GM19025 (cell line): ENCODE measurements at regions not wholly inside any gene's neighbourhood (a gene's known extent, or its start where the extent isn't known, plus 50 kb on each side); places are given as distances from the start of the nearest gene placed in this dataset.
"Not testable (repeated sequence)": the region's sequence is repeated elsewhere in the genome, so short reads cannot be mapped to it uniquely, and the experiment has no call there.

Experiments
- ATAC-seq: cut with Tn5 transposase; IDR thresholded peaks from one replicate; pipeline ENCODE4 v1.9.1; 2021; ENCODE audit warnings: mild to moderate bottlenecking, low read depth, moderate library complexity; ENCODE audit not compliant: unreplicated experiment

DNA sequence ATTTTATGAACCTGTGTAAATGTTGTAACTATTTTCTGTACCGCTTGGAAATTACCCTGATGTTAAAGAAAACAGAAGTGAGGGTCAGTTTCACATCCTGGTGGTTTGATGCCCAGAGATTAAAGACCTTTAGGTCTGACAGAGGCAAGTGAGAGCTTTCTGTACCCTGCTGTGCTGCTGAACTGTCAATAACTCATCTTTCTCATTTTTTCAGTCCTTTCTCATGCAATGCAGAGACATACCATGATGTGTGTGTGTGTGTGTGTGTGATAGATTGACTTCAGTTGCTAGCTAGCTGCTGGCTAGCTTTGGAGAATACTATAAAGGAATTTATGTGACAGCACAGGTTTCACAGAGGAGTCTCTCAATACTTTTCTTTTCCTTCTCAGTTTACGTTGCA is 2025.6 kb upstream of the LRRTM1 start:
- ATAC-seq = no peak

GRCh38 chr2:82326180-82326767 is 2021.7 kb upstream of the LRRTM1 start:
- not testable (repeated sequence) for ATAC-seq

DNA sequence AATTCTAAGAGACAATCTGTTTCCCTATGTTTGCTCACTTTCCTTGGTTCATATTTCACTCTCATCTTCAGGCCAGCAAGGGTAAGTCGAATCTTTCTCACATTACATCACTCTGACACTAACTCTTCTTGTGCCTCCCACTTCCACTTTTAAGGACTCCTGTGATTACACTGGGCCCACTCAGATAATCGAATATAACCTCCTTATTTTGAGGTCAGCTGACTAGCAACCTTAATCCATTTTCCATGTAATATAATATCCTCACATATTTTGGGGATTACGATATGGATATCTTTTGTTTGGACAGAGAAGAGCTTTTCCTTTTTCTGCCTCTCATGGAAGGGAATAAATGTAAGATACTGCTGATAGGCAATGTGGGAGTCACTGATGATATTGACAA is 2015.7 kb upstream of the LRRTM1 start:
- ATAC-seq = no peak

DNA sequence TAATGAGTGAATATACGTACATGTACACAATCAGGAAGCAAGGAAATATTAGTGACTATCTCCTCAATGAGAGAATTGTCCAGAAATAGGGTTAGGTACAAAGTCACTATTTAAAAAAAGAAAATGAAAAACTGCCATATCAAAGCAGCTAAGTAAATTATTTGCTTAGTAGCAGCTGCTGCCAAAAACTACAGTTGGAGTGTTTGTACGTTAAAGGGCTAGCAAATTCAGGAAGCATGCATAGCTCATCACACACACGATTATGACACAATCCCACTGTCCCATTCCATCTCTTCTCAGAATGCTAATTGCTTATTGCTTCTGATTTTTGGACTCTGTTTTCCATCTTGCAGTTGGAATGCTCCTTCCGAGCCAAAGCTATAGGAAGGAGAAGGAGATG is 2012.5 kb upstream of the LRRTM1 start:
- ATAC-seq = no peak

DNA sequence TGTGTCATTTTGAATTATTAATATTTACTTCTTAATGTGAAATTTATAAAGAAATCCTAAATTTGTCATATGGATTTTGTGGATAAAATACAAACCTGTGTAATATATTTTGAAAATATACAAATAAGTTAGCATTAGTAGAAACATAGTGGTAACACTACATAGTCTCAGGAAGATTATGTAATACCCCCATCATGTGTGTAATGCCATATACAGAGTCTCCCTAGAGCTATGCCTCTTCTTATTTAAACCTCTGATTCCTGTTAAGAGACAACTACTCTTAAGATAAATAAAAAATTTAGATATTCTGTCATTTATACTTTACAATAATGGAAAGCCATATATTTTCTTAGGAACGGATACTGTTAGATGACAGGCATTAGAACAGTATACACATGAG is 2012.0 kb upstream of the LRRTM1 start:
- ATAC-seq = no peak

- no peak for ATAC-seq
Observed at GRCh38 chr2:82314836-82315472, 2010.4 kb upstream of the LRRTM1 start.

DNA sequence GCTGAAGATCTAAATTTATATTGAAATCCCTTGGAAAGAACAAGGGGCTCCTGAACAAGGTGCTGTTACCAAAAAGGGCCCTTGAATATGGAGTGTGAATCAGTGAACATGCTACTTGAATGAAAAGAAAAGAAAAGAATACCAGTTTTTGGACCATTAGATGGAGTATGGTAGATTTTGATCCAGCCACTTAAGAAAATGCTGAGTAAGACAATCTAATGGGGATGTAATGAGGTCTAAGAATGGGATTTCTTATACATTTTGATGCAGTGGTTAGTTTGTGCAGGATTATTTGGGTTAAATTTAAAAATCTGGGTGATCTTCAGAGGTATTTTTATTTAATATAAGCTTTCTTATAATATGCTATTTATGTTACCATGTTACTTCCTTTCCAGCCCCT is 2003.0 kb upstream of the LRRTM1 start:
- ATAC-seq = no peak

DNA sequence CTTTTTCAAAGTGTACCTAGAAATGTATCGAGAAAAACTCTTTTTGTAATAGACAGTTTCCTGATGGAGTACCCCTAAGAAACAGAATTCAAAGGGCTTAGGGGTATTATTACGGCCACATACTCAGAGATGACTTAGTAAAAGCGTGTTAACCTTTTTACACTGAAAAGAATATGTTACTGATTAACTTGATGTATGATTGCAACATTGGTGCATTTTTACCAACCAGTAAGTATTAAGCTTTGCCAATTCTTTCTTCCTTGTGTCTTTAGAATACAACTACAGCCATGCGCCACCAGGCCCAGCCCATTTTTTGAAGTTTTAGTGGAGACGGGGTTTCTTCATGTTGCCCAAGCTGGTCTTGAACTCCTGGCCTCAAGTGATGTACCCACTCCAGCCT is 1997.0 kb upstream of the LRRTM1 start:
- no peak for ATAC-seq

- ATAC-seq = no peak
Observed at GRCh38 chr2:82289446-82289845, 1984.9 kb upstream of the LRRTM1 start.

DNA sequence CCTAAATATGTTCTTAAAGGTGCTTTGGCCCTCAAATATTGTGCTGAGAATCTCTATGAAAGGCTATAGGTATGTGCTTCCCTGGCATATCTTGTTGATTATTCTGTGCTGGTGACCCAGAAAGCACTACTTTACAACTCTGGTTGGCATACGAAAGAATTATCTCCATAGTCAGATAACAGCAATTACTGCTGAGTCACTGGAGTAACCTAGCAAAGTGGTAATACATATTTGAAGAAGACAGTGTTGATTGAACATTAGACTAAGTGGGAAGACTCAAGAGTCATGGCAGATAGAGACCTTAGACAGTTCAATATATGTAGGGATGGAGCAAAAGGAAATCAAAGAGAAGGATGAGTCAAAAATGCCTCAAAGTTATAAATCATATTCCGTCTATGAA is 1978.5 kb upstream of the LRRTM1 start:
- ATAC-seq = no peak

GRCh38 chr2:82282111-82282882 is 1977.7 kb upstream of the LRRTM1 start:
- no peak for ATAC-seq

GRCh38 chr2:82279367-82279766 is 1974.8 kb upstream of the LRRTM1 start:
- no peak for ATAC-seq

DNA sequence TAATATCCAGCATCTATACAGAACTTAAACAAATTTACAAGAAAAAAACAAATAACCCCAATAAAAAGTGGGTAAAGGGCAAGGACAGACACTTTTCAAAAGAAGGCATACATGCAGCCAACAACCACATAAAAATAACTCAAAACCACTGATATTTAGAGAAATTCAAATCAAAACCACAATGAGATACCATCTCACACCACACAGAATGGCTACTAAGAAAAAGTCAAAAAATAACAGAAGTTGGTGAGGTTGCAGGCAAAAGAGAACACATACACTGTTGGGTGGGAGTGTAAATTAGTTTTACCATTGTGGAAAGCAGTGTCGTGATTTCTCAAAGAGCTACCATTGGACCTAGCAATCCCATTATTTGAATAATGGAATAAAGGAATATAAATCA is 1973.9 kb upstream of the LRRTM1 start:
- ATAC-seq = no peak

DNA sequence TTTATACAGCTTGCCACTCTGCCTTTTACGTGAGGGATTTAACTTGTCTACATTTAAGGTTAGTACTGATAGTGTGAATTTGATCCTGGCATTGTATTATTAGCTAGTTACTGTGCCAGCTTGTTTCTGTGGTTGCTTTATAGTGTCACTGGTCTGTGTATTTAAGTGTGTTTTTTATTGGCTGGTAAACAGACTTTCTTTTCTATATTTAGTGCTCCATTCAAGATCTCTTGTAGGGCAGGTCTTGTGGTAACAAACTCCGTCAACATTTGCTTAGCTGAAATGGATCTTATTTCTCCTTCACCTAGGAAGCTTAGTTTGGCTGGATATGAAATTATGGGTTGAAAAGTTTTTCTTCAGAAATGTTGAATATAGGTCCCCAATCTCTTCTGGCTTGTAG is 1971.0 kb upstream of the LRRTM1 start:
- ATAC-seq = no peak

- no peak for ATAC-seq
Observed at GRCh38 chr2:82268446-82268845, 1963.9 kb upstream of the LRRTM1 start.

DNA sequence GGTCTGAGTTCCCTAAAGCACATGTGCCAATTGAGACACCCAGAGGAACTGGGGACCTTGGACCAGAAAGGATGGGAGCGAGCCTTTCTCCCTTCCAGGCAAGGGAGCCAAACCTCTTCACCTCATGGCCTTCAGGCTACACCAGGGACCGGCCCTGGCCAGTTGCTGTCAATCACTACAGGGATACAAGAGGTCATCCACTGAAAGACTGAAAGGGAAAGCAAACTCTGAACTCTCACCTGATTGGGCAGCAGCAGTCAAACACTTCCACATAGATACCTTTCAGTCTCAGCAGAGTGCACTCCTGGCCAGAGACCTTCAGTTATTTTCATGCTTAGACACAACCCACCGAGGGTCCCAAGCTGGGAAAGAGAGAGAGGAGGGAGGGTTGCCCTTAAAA is 1956.0 kb upstream of the LRRTM1 start:
- no peak for ATAC-seq

- ATAC-seq = no peak
Observed at GRCh38 chr2:82259551-82259950, 1955.0 kb upstream of the LRRTM1 start.

DNA sequence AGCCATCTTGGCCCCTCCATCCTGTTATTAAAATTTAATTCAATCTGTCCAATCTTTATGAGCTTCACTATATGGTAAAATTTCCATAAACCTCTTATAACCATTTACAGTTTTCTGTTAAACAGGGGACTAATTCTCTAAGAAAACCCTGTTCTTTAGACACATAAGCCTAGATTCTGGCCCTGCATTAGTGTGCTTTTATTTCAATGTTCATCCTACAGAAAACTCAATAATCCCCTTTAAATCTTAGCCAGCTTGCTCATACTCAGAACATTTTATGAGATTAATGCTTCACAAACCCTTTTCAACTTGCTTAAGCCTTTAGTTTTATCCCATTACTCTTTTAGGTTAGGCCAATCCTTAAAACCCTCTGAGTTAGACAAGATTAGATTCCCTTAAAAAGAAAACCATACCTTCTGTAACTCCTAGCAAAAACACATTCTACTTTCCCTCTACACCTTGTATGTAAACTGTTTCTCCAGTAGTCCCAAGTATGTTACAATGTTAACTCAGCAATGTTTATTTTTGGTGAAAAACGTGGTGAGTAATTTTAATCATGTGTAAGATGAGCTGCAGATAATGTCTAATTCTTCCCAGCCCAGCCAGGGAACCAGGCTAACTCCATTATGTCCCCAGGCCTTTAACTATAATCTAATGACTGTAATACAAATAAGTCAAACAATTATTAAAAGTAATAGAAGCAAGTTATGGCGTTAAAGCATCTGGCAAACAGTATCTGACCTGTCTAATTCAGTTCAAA is 1953.4 kb upstream of the LRRTM1 start:
- ATAC-seq = no peak

DNA sequence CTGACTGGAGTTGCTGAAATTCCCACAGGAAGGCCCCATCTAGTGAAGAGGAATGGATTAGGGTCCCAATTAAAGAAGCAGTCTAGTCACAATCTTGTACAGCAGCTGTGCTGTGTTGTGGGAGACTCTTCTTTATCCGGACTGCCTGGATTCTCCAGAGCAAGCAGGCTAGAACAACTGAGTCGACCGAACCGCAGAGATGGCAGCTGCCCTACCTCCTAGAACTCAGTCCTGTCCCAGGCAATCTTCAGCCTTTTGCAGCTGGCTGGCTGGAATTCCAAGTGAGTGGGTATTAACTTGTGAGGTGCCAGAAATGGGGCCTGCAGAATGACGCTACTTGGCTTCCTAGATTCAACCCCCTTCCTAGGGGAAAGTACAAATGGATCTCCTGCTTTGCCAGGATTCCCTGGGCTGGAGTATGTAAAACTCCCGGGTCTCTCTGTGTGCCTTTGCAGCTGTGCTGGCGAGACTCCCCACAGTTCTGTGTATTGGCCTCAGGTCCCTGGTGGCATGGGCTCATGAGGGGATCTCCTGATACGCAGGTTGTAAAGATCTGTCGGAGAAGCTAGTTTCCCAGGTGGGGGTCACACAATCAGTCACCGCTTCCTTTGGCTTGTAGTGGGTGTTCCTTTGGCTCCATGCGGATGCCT is 1952.6 kb upstream of the LRRTM1 start:
- no peak for ATAC-seq

DNA sequence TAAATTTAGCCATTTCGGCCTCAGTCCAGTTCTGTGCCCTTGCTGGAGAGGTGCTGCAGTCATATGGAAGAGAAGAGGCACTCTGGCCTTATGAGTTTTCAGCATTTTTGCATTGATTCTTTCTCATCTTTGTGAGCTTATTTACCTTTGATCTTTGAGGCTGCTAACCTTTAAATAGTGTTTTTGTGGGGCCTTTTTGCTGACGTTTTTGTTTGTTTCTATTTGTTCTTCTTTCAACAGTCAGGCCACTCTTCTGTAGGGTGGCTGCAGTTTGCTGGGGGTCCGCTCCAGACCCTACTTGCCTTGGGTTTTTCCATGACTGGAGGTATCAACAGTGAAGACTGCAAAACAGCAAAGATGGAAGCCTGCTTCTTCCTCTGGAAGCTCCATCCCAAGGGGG is 1951.7 kb upstream of the LRRTM1 start:
- no peak for ATAC-seq

DNA sequence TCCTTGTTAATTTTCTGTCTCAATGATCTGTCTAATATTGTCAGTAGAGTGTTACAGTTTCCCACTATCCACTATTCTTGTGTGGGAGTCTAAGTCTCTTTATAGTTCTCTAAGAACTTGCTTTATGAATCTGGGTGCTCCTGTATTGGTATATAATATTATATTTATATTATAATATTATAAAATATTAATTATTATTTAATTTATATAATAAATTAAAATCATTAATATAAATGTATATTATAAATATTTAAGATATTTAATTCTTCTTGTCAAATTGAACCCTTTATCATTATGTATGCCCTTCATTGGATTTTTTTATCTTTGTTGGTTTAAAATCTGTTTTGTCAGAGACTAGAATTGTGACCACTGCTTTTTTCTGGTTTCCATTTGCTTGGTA is 1950.2 kb upstream of the LRRTM1 start:
- no peak for ATAC-seq
